ENCODE measurements at regions not wholly inside any gene's neighbourhood (a gene's known extent, or its start where the extent isn't known, plus 50 kb on each side); places are given as distances from the start of the nearest gene placed in this dataset.

- TF ChIP-seq ARNT (IDR thresholded peaks at IDR 0.05) (no peak), FOXA1 (IDR thresholded peaks at IDR 0.05) (no peak)
Measured at GRCh38 chr11:112902361-112903011, 58.7 kb upstream of the NCAM1 start.
